ENCODE measurements at regions not wholly inside any gene's neighbourhood (a gene's known extent, or its start where the extent isn't known, plus 50 kb on each side); places are given as distances from the start of the nearest gene placed in this dataset.
"Not testable (repeated sequence)": the region's sequence is repeated elsewhere in the genome, so short reads cannot be mapped to it uniquely, and the experiment has no call there.

DNA sequence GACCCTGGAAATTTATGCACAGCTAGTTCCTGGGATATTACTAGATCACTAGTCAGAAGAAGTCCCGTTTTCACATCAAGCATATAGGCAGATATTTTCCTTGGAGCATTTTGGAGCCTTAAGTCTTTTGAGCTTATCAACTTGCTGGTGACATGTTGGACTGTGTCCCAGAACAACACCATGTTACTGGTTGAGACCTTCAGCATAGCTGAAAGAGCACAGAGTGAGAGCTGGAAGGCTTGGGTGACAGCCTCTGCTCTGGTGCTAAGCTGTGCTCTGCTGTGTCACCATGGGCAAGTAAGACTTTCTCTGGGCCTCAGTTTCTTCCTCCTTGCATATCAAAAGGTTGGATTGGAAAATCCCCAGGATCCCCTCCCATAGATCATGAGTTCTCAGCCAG lies 116.6 kb upstream of the FRMPD4 start:
- DNase-seq = no peak
- Mint-ChIP-seq H3K27ac (no peak overlapping the region), H3K36me3 (ENCODE audit: low read depth) (no peaks in the 10 kb centered on the region), H3K4me1 (no peaks in the 10 kb centered on the region), H3K9me3 (no peaks in the 10 kb centered on the region), H3K4me3 (no peak overlapping the region), H3K27me3 (no peaks in the 10 kb centered on the region)
- ChIA-PET CTCF (no interaction called here), POLR2A (no interaction called here)

DNA sequence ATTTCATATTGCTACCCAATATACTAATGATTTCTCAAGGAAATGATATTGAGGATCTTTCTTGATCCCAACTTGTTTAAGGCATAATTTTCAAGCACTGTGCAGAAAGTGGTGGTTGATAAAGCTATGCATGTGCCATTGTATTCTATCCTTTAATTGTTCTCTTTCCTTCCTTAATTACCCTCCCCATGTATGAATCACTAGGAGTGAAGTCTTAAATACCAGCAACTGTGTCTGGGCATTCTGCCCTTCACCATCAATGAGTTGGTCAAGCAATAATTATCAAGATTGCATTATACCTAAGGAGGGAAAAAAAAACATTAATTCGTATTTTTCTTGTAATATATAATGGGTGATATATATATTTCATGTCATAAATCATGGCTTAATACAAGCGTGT lies 111.8 kb upstream of the FRMPD4 start:
- Mint-ChIP-seq H3K36me3 (ENCODE audit: low read depth) (no peaks in the 10 kb centered on the region), H3K4me3 (no peak overlapping the region), H3K4me1 (no peaks in the 10 kb centered on the region), H3K27ac (no peak overlapping the region), H3K9me3 (no peaks in the 10 kb centered on the region), H3K27me3 (no peaks in the 10 kb centered on the region)
- CTCF ChIA-PET = no interaction called here
- DNase-seq = no peak
- POLR2A ChIA-PET = no interaction called here

DNA sequence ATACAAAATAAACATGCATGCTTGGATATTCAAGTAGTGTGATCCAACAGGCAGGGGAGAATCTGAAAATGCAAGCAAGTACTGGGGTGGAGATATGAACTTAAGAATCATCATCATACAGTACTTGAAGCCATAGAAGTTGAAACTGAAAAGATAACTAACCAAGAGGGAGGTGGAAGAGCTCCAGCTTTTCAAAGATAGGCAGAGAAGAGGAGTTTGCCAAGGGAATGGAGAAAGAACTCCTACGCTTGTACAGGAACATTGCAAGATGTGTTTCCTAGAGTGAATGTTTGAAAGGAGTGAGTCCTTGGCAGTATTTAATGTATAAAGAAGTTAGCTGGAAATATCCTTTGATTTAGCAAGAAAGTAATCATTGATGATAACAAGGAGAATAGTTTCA lies 106.2 kb upstream of the FRMPD4 start:
- Mint-ChIP-seq H3K36me3 (ENCODE audit: low read depth) (no peaks in the 10 kb centered on the region), H3K27ac (no peak overlapping the region), H3K4me1 (no peaks in the 10 kb centered on the region), H3K27me3 (no peaks in the 10 kb centered on the region), H3K4me3 (no peak overlapping the region), H3K9me3 (no peaks in the 10 kb centered on the region)
- POLR2A ChIA-PET = no interaction called here
- no peak for DNase-seq
- CTCF ChIA-PET = no interaction called here

GRCh38 chrX:12034741-12035140 lies 103.5 kb upstream of the FRMPD4 start:
- ChIA-PET POLR2A (no interaction called here), CTCF (no interaction called here)
- DNase-seq = no peak
- Mint-ChIP-seq H3K4me1 (no peaks in the 10 kb centered on the region), H3K27me3 (no peaks in the 10 kb centered on the region), H3K4me3 (no peak overlapping the region), H3K27ac (no peak overlapping the region), H3K36me3 (ENCODE audit: low read depth) (no peaks in the 10 kb centered on the region), H3K9me3 (no peaks in the 10 kb centered on the region)

DNA sequence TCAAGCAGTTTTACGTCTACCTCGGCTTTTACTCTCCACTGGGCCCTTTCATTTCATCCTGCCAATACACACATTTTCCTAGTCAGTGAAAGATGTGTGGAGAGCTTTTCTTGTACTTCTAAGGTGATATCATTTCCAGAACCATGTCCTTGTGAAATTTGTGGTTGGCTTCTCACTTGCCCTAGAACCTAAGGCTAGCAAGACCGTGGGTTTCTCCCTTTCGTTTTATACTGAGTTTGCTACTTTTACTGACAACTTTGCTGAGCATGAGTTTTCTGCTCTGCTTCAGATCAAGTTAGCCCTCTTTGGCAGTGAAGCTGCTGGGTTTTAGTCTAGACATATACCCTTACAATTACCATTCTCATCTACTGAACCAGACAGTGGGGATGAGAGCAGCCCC lies 95.7 kb upstream of the FRMPD4 start:
- no peak overlapping the region for H3K4me3 Mint-ChIP-seq
- no peaks in the 10 kb centered on the region for H3K36me3 Mint-ChIP-seq (ENCODE audit: low read depth)
- H3K9me3 Mint-ChIP-seq = no peaks in the 10 kb centered on the region
- no peak for DNase-seq
- no peaks in the 10 kb centered on the region for H3K4me1 Mint-ChIP-seq
- no peak overlapping the region for H3K27ac Mint-ChIP-seq
- POLR2A ChIA-PET = no interaction called here
- CTCF ChIA-PET = no interaction called here
- H3K27me3 Mint-ChIP-seq = no peaks in the 10 kb centered on the region

GRCh38 chrX:12052109-12052508 lies 86.2 kb upstream of the FRMPD4 start:
- Mint-ChIP-seq H3K27me3 (no peaks in the 10 kb centered on the region), H3K4me3 (no peak overlapping the region), H3K36me3 (ENCODE audit: low read depth) (no peaks in the 10 kb centered on the region), H3K27ac (no peak overlapping the region), H3K4me1 (no peaks in the 10 kb centered on the region), H3K9me3 (no peaks in the 10 kb centered on the region)
- DNase-seq = no peak
- ChIA-PET POLR2A (no interaction called here), CTCF (interaction anchor here (1.6 kb wide), 1 partner anchor 50 kb away, joined by 3 read pairs; no protein-coding TSS in a partner anchor)

GRCh38 chrX:12058087-12058486 lies 80.2 kb upstream of the FRMPD4 start:
- ChIA-PET POLR2A (no interaction called here), CTCF (no interaction called here)
- H3K4me1 Mint-ChIP-seq = no peaks in the 10 kb centered on the region
- H3K27me3 Mint-ChIP-seq = no peaks in the 10 kb centered on the region
- H3K9me3 Mint-ChIP-seq = no peaks in the 10 kb centered on the region
- no peak overlapping the region for H3K4me3 Mint-ChIP-seq
- no peaks in the 10 kb centered on the region for H3K36me3 Mint-ChIP-seq (ENCODE audit: low read depth)
- no peak overlapping the region for H3K27ac Mint-ChIP-seq
- DNase-seq = no peak

DNA sequence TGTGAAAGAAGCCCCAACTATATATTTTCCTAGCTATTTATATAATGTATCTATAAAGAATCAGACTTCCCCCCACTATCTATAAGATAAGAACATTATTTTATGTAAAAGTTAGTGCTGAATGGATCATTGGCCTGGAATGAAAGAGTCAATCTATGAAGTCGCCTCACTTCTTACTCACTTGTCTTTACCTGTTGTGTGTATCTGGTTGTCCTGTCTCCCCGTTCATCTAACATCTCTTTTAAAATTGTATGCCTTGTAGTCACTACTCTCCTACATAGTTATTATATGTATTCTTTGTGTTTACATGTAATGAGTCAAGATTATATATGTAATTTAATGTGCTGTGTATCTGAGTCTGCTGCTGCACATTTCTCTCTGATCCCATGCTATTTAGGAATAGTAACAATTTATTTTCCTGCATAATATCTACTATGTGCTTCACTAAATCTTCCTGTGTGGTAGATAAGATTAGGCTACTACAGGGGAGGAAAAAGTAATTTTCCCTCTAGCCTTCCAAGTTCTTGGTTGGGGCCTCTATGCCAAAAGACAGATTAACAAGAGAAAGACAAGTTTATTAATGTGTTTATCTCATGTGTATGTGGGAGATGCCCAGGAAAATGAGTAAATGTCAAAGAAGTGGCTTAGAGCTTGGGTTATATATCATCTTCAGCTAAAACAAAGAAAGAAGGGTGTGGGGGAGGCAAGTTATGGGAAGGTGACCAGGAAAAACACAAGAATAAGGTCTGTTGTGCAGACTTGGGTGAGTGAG lies 77.6 kb upstream of the FRMPD4 start:
- Mint-ChIP-seq H3K9me3 (no peaks in the 10 kb centered on the region), H3K27me3 (no peaks in the 10 kb centered on the region), H3K27ac (no peak overlapping the region), H3K4me3 (no peak overlapping the region), H3K4me1 (no peaks in the 10 kb centered on the region), H3K36me3 (ENCODE audit: low read depth) (no peaks in the 10 kb centered on the region)
- POLR2A ChIA-PET = no interaction called here
- CTCF ChIA-PET = no interaction called here
- DNase-seq = no peak

DNA sequence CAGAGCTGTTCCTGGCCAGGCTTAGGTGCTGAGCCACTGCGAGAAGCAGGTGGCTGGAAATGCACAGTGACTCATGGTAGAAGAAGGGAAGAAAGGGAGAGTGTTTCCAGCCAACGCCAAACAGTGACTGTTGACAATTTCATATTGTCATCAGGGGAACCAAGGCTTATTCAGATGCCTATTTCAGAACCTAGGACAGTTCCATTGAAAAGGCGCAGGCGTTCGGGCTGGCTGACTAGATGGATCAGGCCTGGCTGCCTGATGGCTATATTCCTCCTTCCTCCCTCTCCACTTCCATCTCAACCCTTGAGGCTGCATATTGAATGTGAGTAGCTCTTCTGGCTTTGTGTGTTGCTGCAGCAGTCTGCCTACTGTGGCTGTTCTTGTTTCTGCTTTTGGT lies 73.0 kb upstream of the FRMPD4 start:
- POLR2A ChIA-PET = no interaction called here
- Mint-ChIP-seq H3K27ac (no peak overlapping the region), H3K4me1 (no peaks in the 10 kb centered on the region), H3K4me3 (no peak overlapping the region), H3K36me3 (ENCODE audit: low read depth) (no peaks in the 10 kb centered on the region), H3K9me3 (no peaks in the 10 kb centered on the region), H3K27me3 (no peaks in the 10 kb centered on the region)
- CTCF ChIA-PET = no interaction called here
- DNase-seq = no peak

GRCh38 chrX:12076046-12076445 lies 62.2 kb upstream of the FRMPD4 start:
- POLR2A ChIA-PET = no interaction called here
- CTCF ChIA-PET = no interaction called here
- Mint-ChIP-seq H3K36me3 (ENCODE audit: low read depth) (no peaks in the 10 kb centered on the region), H3K9me3 (no peaks in the 10 kb centered on the region), H3K4me1 (no peaks in the 10 kb centered on the region), H3K4me3 (no peak overlapping the region), H3K27ac (no peak overlapping the region), H3K27me3 (peaks cover 2% of the 10 kb centered on the region)
- DNase-seq = no peak

DNA sequence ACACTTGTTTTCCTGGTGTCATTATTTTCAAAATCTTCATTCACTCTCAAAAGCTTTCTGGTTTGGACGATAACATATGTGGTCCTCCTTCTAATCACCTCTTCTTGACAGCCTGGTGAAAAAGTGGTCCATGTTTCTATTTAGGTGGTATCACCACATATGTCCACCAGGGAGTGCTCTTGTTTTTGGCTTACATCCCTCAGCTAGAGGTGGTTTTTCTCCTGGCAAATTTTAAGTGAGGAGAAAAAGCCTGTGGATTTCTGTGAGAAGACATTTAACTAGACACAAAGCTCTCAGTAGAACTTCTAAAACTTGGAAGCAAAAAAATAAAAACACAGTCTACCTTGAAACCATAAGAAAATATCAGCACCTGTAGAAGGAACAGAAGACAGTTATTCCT lies 58.0 kb upstream of the FRMPD4 start:
- no peaks in the 10 kb centered on the region for H3K36me3 Mint-ChIP-seq (ENCODE audit: low read depth)
- ChIA-PET POLR2A (no interaction called here), CTCF (no interaction called here)
- H3K27ac Mint-ChIP-seq = no peak overlapping the region
- H3K27me3 Mint-ChIP-seq = no peaks in the 10 kb centered on the region
- no peak overlapping the region for H3K4me3 Mint-ChIP-seq
- H3K9me3 Mint-ChIP-seq = no peaks in the 10 kb centered on the region
- H3K4me1 Mint-ChIP-seq = no peaks in the 10 kb centered on the region
- DNase-seq = no peak

- H3K27me3 Mint-ChIP-seq; H3K27ac Mint-ChIP-seq; POLR2A ChIA-PET; CTCF ChIA-PET; H3K9me3 Mint-ChIP-seq; DNase-seq; H3K4me1 Mint-ChIP-seq; H3K36me3 Mint-ChIP-seq (ENCODE audit: low read depth); H3K4me3 Mint-ChIP-seq: not testable (repeated sequence)
Observed at GRCh38 chrX:12082959-12083358, 55.3 kb upstream of the FRMPD4 start.
